PC-9 (cell line): ENCODE measurements at regions not wholly inside any gene's neighbourhood (a gene's known extent, or its start where the extent isn't known, plus 50 kb on each side); places are given as distances from the start of the nearest gene placed in this dataset.

Experiments
- BruUV-seq: library from RNA; stranded (reverse); fragments of 400-500 nt; replicated peaks from 2 replicates; lab custom pipeline; 2021; lab: Mats Ljungman, UMichigan
- CTCF ChIA-PET: fragments of 300-600 bp; sonication (Branson Sonifier 250); formaldehyde crosslinking; loops from one replicate; lab custom pipeline; 2022; ENCODE audit warnings: antibody characterized with exemption; lab: Charles Lee
- POLR2A ChIA-PET: fragments of 300-600 bp; sonication (Branson Sonifier 250); formaldehyde crosslinking; loops from one replicate; lab custom pipeline; 2022; ENCODE audit warnings: antibody characterized with exemption; ENCODE audit not compliant: unreplicated experiment; lab: Charles Lee
- DNase-seq, 2 experiments: peaks; one replicate each; pipeline versions ENCODE4 v3.0.0 to v3.0.0-alpha.2; 2015 to 2022; ENCODE audit warnings: mixed read lengths in 1 of 2
- H2AFZ ChIP-seq: fragments of 200-600 bp; sonication (generic); 2 replicates; pipeline ENCODE4 v1.8.1; 2017; ENCODE audit warnings: antibody characterized with exemption
- H3F3A ChIP-seq: fragments of 200-600 bp; sonication (generic); 2 replicates; pipeline ENCODE4 v1.8.1; 2017; ENCODE audit warnings: antibody characterized with exemption, mild to moderate bottlenecking, low read depth; ENCODE audit not compliant: insufficient read depth
- H3K27ac ChIP-seq: fragments of 200-600 bp; sonication (generic); 2 replicates; pipeline ENCODE4 v1.6.1; 2016; ENCODE audit warnings: mixed run types
- H3K27me3 ChIP-seq: fragments of 200-600 bp; sonication (generic); 2 replicates; pipeline ENCODE4 v1.6.1; 2016; ENCODE audit warnings: low read depth, mixed run types; ENCODE audit not compliant: insufficient read depth
- H3K36me3 ChIP-seq: fragments of 200-600 bp; sonication (generic); 2 replicates; pipeline ENCODE4 v1.6.1; 2016; ENCODE audit warnings: low read depth, mixed run types
- H3K4me1 ChIP-seq: fragments of 200-600 bp; sonication (generic); replicated peaks from 2 replicates; pipeline ENCODE4 v1.6.1; 2016; ENCODE audit warnings: mixed run types; ENCODE audit not compliant: insufficient read depth
- H3K4me2 ChIP-seq: fragments of 200-600 bp; sonication (generic); 2 replicates; pipeline ENCODE4 v1.6.1; 2017; ENCODE audit warnings: mixed run types
- H3K4me3 ChIP-seq: fragments of 200-600 bp; sonication (generic); 2 replicates; pipeline ENCODE4 v1.6.1; 2016; ENCODE audit warnings: mixed run types
- H3K79me2 ChIP-seq: fragments of 200-600 bp; sonication (generic); 2 replicates; pipeline ENCODE4 v1.6.1; 2017; ENCODE audit warnings: low read depth, mixed run types
- H3K9me2 ChIP-seq: fragments of 200-600 bp; sonication (generic); 2 replicates; pipeline ENCODE4 v1.8.1; 2017; ENCODE audit warnings: mild to moderate bottlenecking; ENCODE audit not compliant: insufficient read depth
- H3K9me3 ChIP-seq: fragments of 200-600 bp; sonication (generic); 2 replicates; pipeline ENCODE4 v1.8.1; 2016; ENCODE audit warnings: low read depth; ENCODE audit not compliant: insufficient read depth
- H4K20me1 ChIP-seq: fragments of 200-600 bp; sonication (generic); 2 replicates; pipeline ENCODE4 v1.8.1; 2017; ENCODE audit not compliant: insufficient read depth
- EZH2 ChIP-seq: fragments of 200-600 bp; sonication (generic); IDR thresholded peaks from 2 replicates; pipeline ENCODE4 v1.8.0; 2017; ENCODE audit warnings: antibody characterized with exemption, low read depth
- intact Hi-C: fragments of 100-400 bp; cut with micrococcal nuclease; formaldehyde crosslinking; loops from one replicate; pipeline ENCODE4 v1.10.0; 2022; ENCODE audit not compliant: unreplicated experiment
- TF ChIP-seq, protein P1 (sequence below): fragments of 200-600 bp; sonication (generic); conservative IDR thresholded peaks from 2 replicates; pipeline ENCODE4 v1.6.1; 2017; ENCODE audit warnings: mixed run types, antibody characterized with exemption, mild to moderate bottlenecking, moderate library complexity

GRCh38 chr6:30265181-30265580, 52.0 kb upstream of the TRIM26 start:
- no peaks in the 10 kb centered on the region for H4K20me1 ChIP-seq
- no peaks in the 10 kb centered on the region for H3K9me2 ChIP-seq
- H3K27ac ChIP-seq = no peak overlapping the region
- no peak overlapping the region for H3K4me3 ChIP-seq
- ChIA-PET CTCF (no interaction called here), POLR2A (no interaction called here)
- no peaks in the 10 kb centered on the region for H3K79me2 ChIP-seq
- H3K9me3 ChIP-seq = no peaks in the 10 kb centered on the region
- intact Hi-C loops = no loop called here
- H3K36me3 ChIP-seq = no peaks in the 10 kb centered on the region
- no peak overlapping the region for H3K4me2 ChIP-seq
- DNase-seq = no peak
- BruUV-seq = no TSS peak
- H3F3A ChIP-seq = no peaks in the 10 kb centered on the region
- no peak for TF ChIP-seq EZH2
- TF ChIP-seq, protein P1, sequence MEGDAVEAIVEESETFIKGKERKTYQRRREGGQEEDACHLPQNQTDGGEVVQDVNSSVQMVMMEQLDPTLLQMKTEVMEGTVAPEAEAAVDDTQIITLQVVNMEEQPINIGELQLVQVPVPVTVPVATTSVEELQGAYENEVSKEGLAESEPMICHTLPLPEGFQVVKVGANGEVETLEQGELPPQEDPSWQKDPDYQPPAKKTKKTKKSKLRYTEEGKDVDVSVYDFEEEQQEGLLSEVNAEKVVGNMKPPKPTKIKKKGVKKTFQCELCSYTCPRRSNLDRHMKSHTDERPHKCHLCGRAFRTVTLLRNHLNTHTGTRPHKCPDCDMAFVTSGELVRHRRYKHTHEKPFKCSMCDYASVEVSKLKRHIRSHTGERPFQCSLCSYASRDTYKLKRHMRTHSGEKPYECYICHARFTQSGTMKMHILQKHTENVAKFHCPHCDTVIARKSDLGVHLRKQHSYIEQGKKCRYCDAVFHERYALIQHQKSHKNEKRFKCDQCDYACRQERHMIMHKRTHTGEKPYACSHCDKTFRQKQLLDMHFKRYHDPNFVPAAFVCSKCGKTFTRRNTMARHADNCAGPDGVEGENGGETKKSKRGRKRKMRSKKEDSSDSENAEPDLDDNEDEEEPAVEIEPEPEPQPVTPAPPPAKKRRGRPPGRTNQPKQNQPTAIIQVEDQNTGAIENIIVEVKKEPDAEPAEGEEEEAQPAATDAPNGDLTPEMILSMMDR = no peak
- no peak overlapping the region for H2AFZ ChIP-seq
- H3K27me3 ChIP-seq = no peaks in the 10 kb centered on the region
- peaks cover 11% of the 10 kb centered on the region; the same call in 1 of the 2 replicates for H3K4me1 ChIP-seq

DNA sequence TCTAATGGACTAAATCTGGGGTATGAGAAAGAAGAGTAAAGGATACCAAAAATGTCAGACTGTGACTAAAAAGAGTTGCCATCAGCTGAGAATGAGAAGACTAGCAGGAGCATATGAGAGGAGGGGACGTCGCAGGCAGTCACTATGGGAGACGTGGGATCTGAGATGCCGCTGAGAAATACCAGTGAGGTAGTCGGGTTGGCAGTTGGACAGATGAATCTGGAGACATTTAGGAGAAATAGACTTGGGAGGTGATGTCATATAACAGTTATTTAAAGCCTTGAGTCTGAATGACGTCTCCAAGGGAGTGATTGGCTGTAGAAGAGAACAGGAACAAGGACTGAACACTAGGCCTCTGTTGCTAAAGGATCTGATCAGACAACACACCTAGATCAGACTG, 51.5 kb upstream of the TRIM26 start:
- no peak for TF ChIP-seq EZH2
- TF ChIP-seq, protein P1 = no peak
- no TSS peak for BruUV-seq
- no peak overlapping the region for H2AFZ ChIP-seq

GRCh38 chr6:30263734-30264133, 50.5 kb upstream of the TRIM26 start:
- Histone ChIP-seq H3K9me3 (no peaks in the 10 kb centered on the region), H3K36me3 (no peaks in the 10 kb centered on the region), H3K4me3 (no peak overlapping the region), H3K27ac (no peak overlapping the region), H2AFZ (no peak overlapping the region), H3K4me2 (no peak overlapping the region), H3K9me2 (no peaks in the 10 kb centered on the region), H4K20me1 (no peaks in the 10 kb centered on the region), H3K27me3 (peaks cover 11% of the 10 kb centered on the region), H3K4me1 (peaks cover 11% of the 10 kb centered on the region; the same call in 1 of the 2 replicates), H3F3A (no peaks in the 10 kb centered on the region), H3K79me2 (no peaks in the 10 kb centered on the region)
- intact Hi-C loops = no loop called here
- POLR2A ChIA-PET = interaction anchor here (0.6 kb wide), 1 partner anchor 1389 kb away, joined by 5 read pairs; no protein-coding TSS in a partner anchor
- BruUV-seq = no TSS peak
- TF ChIP-seq EZH2 = no peak
- TF ChIP-seq, protein P1 = no peak
- DNase-seq = peak; percentile 42 to 68
- CTCF ChIA-PET = no interaction called here

More for the DNA sequence above, 51.5 kb upstream of the TRIM26 start:
- Histone ChIP-seq H4K20me1 (no peaks in the 10 kb centered on the region), H3K9me2 (no peaks in the 10 kb centered on the region), H3K79me2 (no peaks in the 10 kb centered on the region), H3K27ac (no peak overlapping the region), H3K4me3 (no peak overlapping the region), H3K9me3 (no peaks in the 10 kb centered on the region), H3F3A (no peaks in the 10 kb centered on the region), H3K4me2 (no peak overlapping the region), H3K36me3 (no peaks in the 10 kb centered on the region), H3K4me1 (peaks cover 11% of the 10 kb centered on the region; the same call in 1 of the 2 replicates), H3K27me3 (peaks cover under 1% of the 10 kb centered on the region; the same call in 1 of the 2 replicates)
- POLR2A ChIA-PET = interaction anchor here (0.5 kb wide), 1 partner anchor 61 kb away, joined by 4 read pairs; no protein-coding TSS in a partner anchor
- intact Hi-C loops = no loop called here
- CTCF ChIA-PET = no interaction called here
- no peak for DNase-seq
